ENCODE measurements at regions not wholly inside any gene's neighbourhood (a gene's known extent, or its start where the extent isn't known, plus 50 kb on each side); places are given as distances from the start of the nearest gene placed in this dataset.

DNA sequence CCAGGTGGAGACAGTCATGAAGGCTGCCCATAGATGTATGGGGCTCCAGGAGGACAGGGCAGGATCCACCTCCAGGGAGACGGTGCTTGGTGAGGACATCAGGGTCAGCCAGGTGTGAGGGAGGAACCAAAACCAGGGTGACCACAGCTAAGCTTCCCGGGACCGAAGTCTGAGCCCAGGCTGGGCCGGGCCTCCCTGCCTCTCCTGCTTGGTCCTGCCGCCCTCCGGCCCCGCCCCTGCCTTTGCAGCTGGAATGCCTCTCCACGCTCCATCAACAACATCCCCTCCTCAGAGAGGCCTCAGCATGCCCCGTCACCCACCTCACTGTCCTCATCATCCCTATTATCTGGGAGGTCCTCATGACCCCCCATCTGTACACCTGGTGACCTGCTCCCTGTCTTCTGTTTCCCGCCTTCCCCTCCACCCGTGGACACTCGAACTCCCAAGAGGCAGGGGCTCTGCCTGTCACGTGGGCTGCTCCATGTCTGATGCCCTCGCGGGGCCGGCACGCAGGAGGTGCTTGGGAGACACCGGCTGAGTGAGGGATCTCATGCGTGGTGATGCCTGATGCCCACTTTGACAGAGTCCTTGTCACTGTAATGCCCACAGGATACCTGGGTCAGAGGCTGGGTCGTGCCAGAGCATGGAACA, 59.4 kb downstream of the RTL6 start:
- no peaks in the 10 kb centered on the region for H3K9me3 Mint-ChIP-seq
- no peak for DNase-seq (ENCODE audit: extremely low spot score, unreplicated experiment)
- TF ChIP-seq, protein P1, sequence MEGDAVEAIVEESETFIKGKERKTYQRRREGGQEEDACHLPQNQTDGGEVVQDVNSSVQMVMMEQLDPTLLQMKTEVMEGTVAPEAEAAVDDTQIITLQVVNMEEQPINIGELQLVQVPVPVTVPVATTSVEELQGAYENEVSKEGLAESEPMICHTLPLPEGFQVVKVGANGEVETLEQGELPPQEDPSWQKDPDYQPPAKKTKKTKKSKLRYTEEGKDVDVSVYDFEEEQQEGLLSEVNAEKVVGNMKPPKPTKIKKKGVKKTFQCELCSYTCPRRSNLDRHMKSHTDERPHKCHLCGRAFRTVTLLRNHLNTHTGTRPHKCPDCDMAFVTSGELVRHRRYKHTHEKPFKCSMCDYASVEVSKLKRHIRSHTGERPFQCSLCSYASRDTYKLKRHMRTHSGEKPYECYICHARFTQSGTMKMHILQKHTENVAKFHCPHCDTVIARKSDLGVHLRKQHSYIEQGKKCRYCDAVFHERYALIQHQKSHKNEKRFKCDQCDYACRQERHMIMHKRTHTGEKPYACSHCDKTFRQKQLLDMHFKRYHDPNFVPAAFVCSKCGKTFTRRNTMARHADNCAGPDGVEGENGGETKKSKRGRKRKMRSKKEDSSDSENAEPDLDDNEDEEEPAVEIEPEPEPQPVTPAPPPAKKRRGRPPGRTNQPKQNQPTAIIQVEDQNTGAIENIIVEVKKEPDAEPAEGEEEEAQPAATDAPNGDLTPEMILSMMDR (conservative IDR thresholded peaks at IDR 0.05): no peak
- H3K36me3 Mint-ChIP-seq: no peaks in the 10 kb centered on the region
- no peak overlapping the region for H3K4me3 Mint-ChIP-seq
- peaks cover 22% of the 10 kb centered on the region for H3K4me1 Mint-ChIP-seq (ENCODE audit: unreplicated experiment)
- no peaks in the 10 kb centered on the region for H3K27me3 Mint-ChIP-seq
- H3K27ac Mint-ChIP-seq: no peak overlapping the region

DNA sequence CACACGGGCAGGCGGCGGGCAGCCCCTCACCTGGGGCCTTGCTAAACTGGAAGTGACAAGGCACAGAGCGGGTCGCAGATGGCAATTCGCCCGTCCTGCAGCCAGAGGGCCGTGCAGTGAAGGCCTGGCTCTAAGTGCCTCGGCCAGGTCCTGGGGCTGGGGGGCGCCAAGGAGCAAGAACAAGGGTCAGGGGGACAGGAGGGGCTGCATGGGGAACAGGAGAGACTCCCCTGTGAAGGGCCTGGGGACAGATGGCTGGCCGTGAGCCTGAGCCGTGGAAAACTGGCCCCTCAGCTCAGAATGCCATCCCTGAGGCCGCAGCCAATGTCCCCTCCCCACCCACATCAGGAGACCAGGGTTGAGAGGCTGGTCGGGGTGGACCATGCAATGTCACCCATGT, 60.0 kb downstream of the RTL6 start:
- H3K9me3 Mint-ChIP-seq: no peaks in the 10 kb centered on the region
- no peak for DNase-seq (ENCODE audit: extremely low spot score, unreplicated experiment)
- H3K27ac Mint-ChIP-seq: no peak overlapping the region
- no peaks in the 10 kb centered on the region for H3K36me3 Mint-ChIP-seq
- TF ChIP-seq, protein P1 (conservative IDR thresholded peaks at IDR 0.05): no peak
- no peak overlapping the region for H3K4me3 Mint-ChIP-seq
- H3K27me3 Mint-ChIP-seq: no peaks in the 10 kb centered on the region
- H3K4me1 Mint-ChIP-seq (ENCODE audit: unreplicated experiment): peaks cover 16% of the 10 kb centered on the region

GRCh38 chr22:44437216-44438055, 60.6 kb downstream of the RTL6 start:
- Mint-ChIP-seq H3K9me3 (no peaks in the 10 kb centered on the region), H3K4me1 (ENCODE audit: unreplicated experiment) (peaks cover 16% of the 10 kb centered on the region), H3K27me3 (no peaks in the 10 kb centered on the region), H3K27ac (peak overlapping the region; percentile 54), H3K4me3 (no peak overlapping the region), H3K36me3 (no peaks in the 10 kb centered on the region)
- DNase-seq (ENCODE audit: extremely low spot score, unreplicated experiment): no peak
- TF ChIP-seq, protein P1 (conservative IDR thresholded peaks at IDR 0.05): no peak

DNA sequence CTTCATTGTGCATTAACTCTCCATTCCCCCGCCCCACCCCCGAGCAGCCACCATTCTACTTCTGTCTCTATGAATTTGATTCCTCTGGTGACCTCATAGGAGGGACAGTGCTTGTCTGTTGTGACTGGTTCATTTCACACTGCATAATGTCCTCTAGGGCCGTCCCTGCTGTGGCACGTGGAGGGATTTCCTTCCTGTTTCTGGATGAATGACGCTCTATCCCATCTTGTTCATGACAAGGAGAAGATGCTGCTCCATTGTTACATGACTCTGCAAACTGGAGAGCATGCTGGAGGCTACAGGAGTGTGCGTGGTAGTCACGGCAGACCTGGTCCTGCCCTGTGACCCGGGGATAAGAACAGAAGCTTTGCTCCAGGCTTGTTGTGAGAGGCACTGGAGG, 61.3 kb downstream of the RTL6 start:
- H3K4me1 Mint-ChIP-seq (ENCODE audit: unreplicated experiment): peaks cover 11% of the 10 kb centered on the region
- H3K36me3 Mint-ChIP-seq: no peaks in the 10 kb centered on the region
- peak overlapping the region; percentile 54 for H3K27ac Mint-ChIP-seq
- no peaks in the 10 kb centered on the region for H3K9me3 Mint-ChIP-seq
- TF ChIP-seq, protein P1 (conservative IDR thresholded peaks at IDR 0.05): no peak
- H3K4me3 Mint-ChIP-seq: no peak overlapping the region
- DNase-seq (ENCODE audit: extremely low spot score, unreplicated experiment): no peak
- no peaks in the 10 kb centered on the region for H3K27me3 Mint-ChIP-seq

- no peaks in the 10 kb centered on the region for H3K9me3 Mint-ChIP-seq
- H3K27ac Mint-ChIP-seq: no peak overlapping the region
- H3K27me3 Mint-ChIP-seq: no peaks in the 10 kb centered on the region
- H3K4me1 Mint-ChIP-seq (ENCODE audit: unreplicated experiment): peaks cover 28% of the 10 kb centered on the region
- H3K4me3 Mint-ChIP-seq: no peak overlapping the region
- TF ChIP-seq, protein P1 (conservative IDR thresholded peaks at IDR 0.05): no peak
- H3K36me3 Mint-ChIP-seq: no peaks in the 10 kb centered on the region
- no peak for DNase-seq (ENCODE audit: extremely low spot score, unreplicated experiment)
Observed at GRCh38 chr22:44431256-44431655, 66.8 kb downstream of the RTL6 start.

All from type B pancreatic cell (in vitro differentiated cells).